GM19467 (cell line): ENCODE measurements at regions not wholly inside any gene's neighbourhood (a gene's known extent, or its start where the extent isn't known, plus 50 kb on each side); places are given as distances from the start of the nearest gene placed in this dataset.
A peak's percentile ranks its signal among the peaks of the same experiment; 100 is the strongest.
"Not testable (repeated sequence)": the region's sequence is repeated elsewhere in the genome, so short reads cannot be mapped to it uniquely, and the experiment has no call there.

Experiments used
- ATAC-seq: cut with Tn5 transposase; IDR thresholded peaks from one replicate; pipeline ENCODE4 v1.9.1; 2021; ENCODE audit warnings: mild to moderate bottlenecking, moderate library complexity; ENCODE audit not compliant: unreplicated experiment

GRCh38 chr10:123375097-123375496 is 220.9 kb downstream of the BUB3 start:
- ATAC-seq = no peak

GRCh38 chr10:123375738-123376137 is 221.5 kb downstream of the BUB3 start:
- ATAC-seq = no peak

- ATAC-seq = no peak
Observed at GRCh38 chr10:123377883-123378282, 223.7 kb downstream of the BUB3 start.

GRCh38 chr10:123378302-123378701 is 224.1 kb downstream of the BUB3 start:
- no peak for ATAC-seq

GRCh38 chr10:123379156-123379555 is 225.0 kb downstream of the BUB3 start:
- no peak for ATAC-seq

- no peak for ATAC-seq
Observed at GRCh38 chr10:123380491-123381085, 226.4 kb downstream of the BUB3 start.

GRCh38 chr10:123381224-123381623 is 227.0 kb downstream of the BUB3 start:
- no peak for ATAC-seq

- ATAC-seq = no peak
Observed at GRCh38 chr10:123382491-123382890, 228.3 kb downstream of the BUB3 start.

- ATAC-seq = no peak
Observed at GRCh38 chr10:123385508-123386080, 231.4 kb downstream of the BUB3 start.

- no peak for ATAC-seq
Observed at GRCh38 chr10:123389520-123389919, 235.3 kb downstream of the BUB3 start.

GRCh38 chr10:123390332-123390731 is 236.1 kb downstream of the BUB3 start:
- ATAC-seq = no peak

GRCh38 chr10:123390874-123391273 is 236.7 kb downstream of the BUB3 start:
- no peak for ATAC-seq

GRCh38 chr10:123391275-123392028 is 237.2 kb downstream of the BUB3 start:
- peak; percentile 22 for ATAC-seq

GRCh38 chr10:123392182-123392963 is 238.2 kb downstream of the BUB3 start:
- peak; percentile 85 for ATAC-seq

- ATAC-seq = no peak
Observed at GRCh38 chr10:123393170-123393569, 239.0 kb downstream of the BUB3 start.

GRCh38 chr10:123394382-123394781 is 240.2 kb downstream of the BUB3 start:
- ATAC-seq = no peak

- ATAC-seq = not testable (repeated sequence)
Observed at GRCh38 chr10:123395234-123395633, 241.0 kb downstream of the BUB3 start.

GRCh38 chr10:123395906-123396305 is 241.7 kb downstream of the BUB3 start:
- no peak for ATAC-seq

GRCh38 chr10:123398180-123398591 is 244.0 kb downstream of the BUB3 start:
- peak; percentile 71 for ATAC-seq

GRCh38 chr10:123398756-123399155 is 244.6 kb downstream of the BUB3 start:
- no peak for ATAC-seq

- ATAC-seq = no peak
Observed at GRCh38 chr10:123399276-123399839, 245.2 kb downstream of the BUB3 start.
